Keratinocyte (primary cell): ENCODE measurements at regions not wholly inside any gene's neighbourhood (a gene's known extent, or its start where the extent isn't known, plus 50 kb on each side); places are given as distances from the start of the nearest gene placed in this dataset.

Source experiments
- DNase-seq: peaks from one replicate; pipeline ENCODE4 v3.0.0-alpha.2; 2011; ENCODE audit warnings: low read depth, missing footprints, low spot score
- FAIRE-seq: peaks from 2 replicates; lab custom pipeline; 2011; peaks lifted over from hg19 to GRCh38; lab: Jason Lieb, UNC
- H2AFZ ChIP-seq: 2 replicates; pipeline ENCODE4 v1.6.0; 2012; ENCODE audit warnings: low read length, control low read depth, inconsistent platforms; ENCODE audit not compliant: control insufficient read depth
- H3K27ac ChIP-seq: 2 replicates; pipeline ENCODE4 v1.5.1; 2011; ENCODE audit warnings: low read length; ENCODE audit not compliant: control insufficient read depth, insufficient read depth
- H3K27me3 ChIP-seq: 3 replicates; pipeline ENCODE4 v1.6.0; 2011; ENCODE audit warnings: low read length; ENCODE audit not compliant: control insufficient read depth, insufficient read depth; ENCODE audit errors: extremely low read depth
- H3K36me3 ChIP-seq, 2 experiments: 2 replicates in 1 of 2; 3 replicates in 1 of 2; pipeline ENCODE4 v1.5.1; 2011; ENCODE audit warnings: low read length in 2 of 2, mild to moderate bottlenecking in 1 of 2; ENCODE audit not compliant: control insufficient read depth in 2 of 2, insufficient read depth in 2 of 2; ENCODE audit errors: extremely low read depth in 1 of 2
- H3K4me1 ChIP-seq: 3 replicates; pipeline ENCODE4 v1.5.1; 2011; ENCODE audit warnings: low read length; ENCODE audit not compliant: control insufficient read depth, insufficient read depth; ENCODE audit errors: extremely low read depth
- H3K4me2 ChIP-seq: 3 replicates; pipeline ENCODE4 v1.6.0; 2011; ENCODE audit warnings: low read depth, low read length; ENCODE audit not compliant: control insufficient read depth, insufficient read depth; ENCODE audit errors: extremely low read depth
- H3K4me3 ChIP-seq, 3 experiments: fragments of 200-600 bp in 1 of 3; sonication (generic) in 1 of 3; 2 replicates in 2 of 3; 3 replicates in 1 of 3; pipeline ENCODE4 v1.5.1; 2011 to 2016; ENCODE audit warnings: low read length in 3 of 3, mild to moderate bottlenecking in 3 of 3, control low read depth in 2 of 3, inconsistent platforms in 1 of 3, low read depth in 1 of 3, mixed read lengths in 1 of 3, mixed run types in 1 of 3, moderate library complexity in 1 of 3; ENCODE audit not compliant: control insufficient read depth in 2 of 3, insufficient read depth in 2 of 3; ENCODE audit errors: extremely low read depth in 1 of 3
- H3K79me2 ChIP-seq: 2 replicates; pipeline ENCODE4 v1.6.0; 2012; ENCODE audit warnings: low read length; ENCODE audit not compliant: control insufficient read depth, insufficient read depth
- H3K9ac ChIP-seq: 3 replicates; pipeline ENCODE4 v1.6.0; 2011; ENCODE audit warnings: low read length; ENCODE audit not compliant: control insufficient read depth, insufficient read depth; ENCODE audit errors: extremely low read depth
- H3K9me1 ChIP-seq: 3 replicates; pipeline ENCODE4 v1.6.0; 2011; ENCODE audit warnings: low read length; ENCODE audit not compliant: control insufficient read depth, insufficient read depth; ENCODE audit errors: extremely low read depth
- H3K9me3 ChIP-seq: 2 replicates; pipeline ENCODE4 v1.5.1; 2012; ENCODE audit warnings: low read depth, low read length; ENCODE audit not compliant: control insufficient read depth
- H4K20me1 ChIP-seq: 3 replicates; pipeline ENCODE4 v1.6.0; 2011; ENCODE audit warnings: low read length; ENCODE audit not compliant: control insufficient read depth, insufficient read depth; ENCODE audit errors: extremely low read depth
- CTCF ChIP-seq, 3 experiments: IDR thresholded peaks in 1 of 3; conservative IDR thresholded peaks in 1 of 3; optimal IDR thresholded peaks in 1 of 3; 2 replicates in 2 of 3; 3 replicates in 1 of 3; pipeline versions ENCODE3 to v1.5.1; 2011; ENCODE audit warnings: low read length in 3 of 3, mild to moderate bottlenecking in 3 of 3, moderate library complexity in 2 of 3, control low read depth in 1 of 3, inconsistent platforms in 1 of 3; ENCODE audit not compliant: insufficient read depth in 2 of 3; ENCODE audit errors: extremely low read depth in 1 of 3
- EZH2 ChIP-seq: IDR thresholded peaks from one replicate; pipeline ENCODE4 v1.6.1; 2012; ENCODE audit warnings: inconsistent platforms, mild to moderate bottlenecking, low read length, moderate library complexity
- dilution Hi-C: fragments of 300-500 bp; cut with MboI; formaldehyde crosslinking; loops from one replicate; pipeline ENCODE4 v1.7.0; 2020; ENCODE audit warnings: low sequenced_read_pairs; ENCODE audit not compliant: extremely low pct_ligation_motif_present

- no peak overlapping the region for H3K4me3 ChIP-seq
- H3K9me1 ChIP-seq: no peaks in the 10 kb centered on the region
- no peaks in the 10 kb centered on the region for H3K9me3 ChIP-seq
- dilution Hi-C loops: no loop called here
- no peak overlapping the region for H3K4me2 ChIP-seq
- H3K9ac ChIP-seq: no peak overlapping the region
- no peaks in the 10 kb centered on the region for H3K27me3 ChIP-seq
- no peak for DNase-seq
- no peaks in the 10 kb centered on the region for H3K4me1 ChIP-seq
- H3K36me3 ChIP-seq: no peaks in the 10 kb centered on the region
- no peak overlapping the region for H3K27ac ChIP-seq
- no peaks in the 10 kb centered on the region for H3K79me2 ChIP-seq
- TF ChIP-seq EZH2 (no peak), CTCF (optimal IDR thresholded peaks at IDR 0.05 in 1 of 3, IDR thresholded peaks at IDR 0.05 in 1 of 3, conservative IDR thresholded peaks at IDR 0.05 in 1 of 3; ENCODE audit: extremely low read depth in 1 of 3, insufficient read depth in 2 of 3, low read length in 3 of 3) (no peak)
- H2AFZ ChIP-seq: no peak overlapping the region
- FAIRE-seq: no peak
- H4K20me1 ChIP-seq: no peaks in the 10 kb centered on the region
These were observed 207.7 kb upstream of the SLC16A7 start for GRCh38 chr12:59388176-59388575.

DNA sequence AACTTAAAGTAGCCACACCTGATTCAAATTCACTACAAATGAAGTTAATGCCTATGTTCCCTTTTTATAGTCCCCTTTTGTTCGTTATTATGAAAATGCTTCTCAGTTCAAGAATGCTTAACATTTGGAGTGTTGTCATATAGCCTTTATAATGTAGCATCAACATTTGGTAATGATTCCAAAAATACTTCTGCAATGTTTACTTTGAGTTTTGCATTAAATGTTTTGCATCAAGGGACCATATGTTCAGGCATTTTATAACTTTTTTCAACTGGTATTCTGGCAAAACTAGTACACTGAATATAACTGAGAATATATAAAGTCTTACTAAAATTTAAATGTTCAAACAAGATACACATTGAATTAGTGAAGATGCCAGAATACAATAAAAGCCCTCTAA lies 209.6 kb upstream of the SLC16A7 start:
- FAIRE-seq: no peak
- TF ChIP-seq EZH2 (no peak), CTCF (optimal IDR thresholded peaks at IDR 0.05 in 1 of 3, IDR thresholded peaks at IDR 0.05 in 1 of 3, conservative IDR thresholded peaks at IDR 0.05 in 1 of 3; ENCODE audit: extremely low read depth in 1 of 3, insufficient read depth in 2 of 3, low read length in 3 of 3) (no peak)
- Histone ChIP-seq H3K4me2 (no peak overlapping the region), H4K20me1 (no peaks in the 10 kb centered on the region), H3K4me1 (peaks cover 1% of the 10 kb centered on the region), H3K9me1 (no peaks in the 10 kb centered on the region), H3K27me3 (no peaks in the 10 kb centered on the region), H3K9me3 (no peaks in the 10 kb centered on the region), H3K79me2 (no peaks in the 10 kb centered on the region), H2AFZ (no peak overlapping the region), H3K9ac (no peak overlapping the region), H3K27ac (no peak overlapping the region), H3K4me3 (no peak overlapping the region), H3K36me3 (no peaks in the 10 kb centered on the region)
- dilution Hi-C loops: no loop called here
- no peak for DNase-seq
